H9 (cell line): ENCODE measurements at regions not wholly inside any gene's neighbourhood (a gene's known extent, or its start where the extent isn't known, plus 50 kb on each side); places are given as distances from the start of the nearest gene placed in this dataset.

Experiments used
- DNase-seq: peaks from one replicate; pipeline ENCODE4 v3.0.0-alpha.2; 2017
- H2AFZ ChIP-seq: one replicate; pipeline ENCODE4 v1.6.1; 2013; ENCODE audit warnings: mild to moderate bottlenecking, low read length, control low read depth, moderate library complexity
- H2AK5ac ChIP-seq: 2 replicates; pipeline ENCODE4 v1.6.1; 2013; ENCODE audit warnings: low read length, control low read depth, mixed read lengths; ENCODE audit not compliant: insufficient read length
- H2BK120ac ChIP-seq: one replicate; pipeline ENCODE4 v1.6.1; 2013; ENCODE audit warnings: low read depth, mild to moderate bottlenecking, low read length, control low read depth, inconsistent platforms; ENCODE audit not compliant: poor library complexity, severe bottlenecking
- H2BK12ac ChIP-seq: 2 replicates; pipeline ENCODE4 v1.6.1; 2013; ENCODE audit warnings: low read length, control low read depth, mixed read lengths, low read depth; ENCODE audit not compliant: insufficient read length
- H2BK15ac ChIP-seq: 2 replicates; pipeline ENCODE4 v1.6.1; 2013; ENCODE audit warnings: low read depth, low read length, control low read depth
- H2BK20ac ChIP-seq: one replicate; pipeline ENCODE4 v1.6.1; 2013; ENCODE audit warnings: low read depth, mild to moderate bottlenecking, low read length, control low read depth, inconsistent platforms; ENCODE audit not compliant: poor library complexity, severe bottlenecking
- H2BK5ac ChIP-seq: 2 replicates; pipeline ENCODE4 v1.6.1; 2013; ENCODE audit warnings: low read length, control low read depth, mixed read lengths; ENCODE audit not compliant: insufficient read length
- H3K14ac ChIP-seq: 2 replicates; pipeline ENCODE4 v1.6.1; 2013; ENCODE audit warnings: low read length, control low read depth; ENCODE audit not compliant: insufficient read depth
- H3K18ac ChIP-seq: 2 replicates; pipeline ENCODE4 v1.6.1; 2013; ENCODE audit warnings: low read depth, mild to moderate bottlenecking, mixed read lengths, low read length, control low read depth; ENCODE audit not compliant: insufficient read length
- H3K23ac ChIP-seq: 2 replicates; pipeline ENCODE4 v1.6.1; 2013; ENCODE audit warnings: low read length, control low read depth, mixed read lengths, low read depth; ENCODE audit not compliant: insufficient read length
- H3K23me2 ChIP-seq: 2 replicates; pipeline ENCODE4 v1.6.1; 2013; ENCODE audit warnings: low read depth, mild to moderate bottlenecking, mixed read lengths, low read length, control low read depth; ENCODE audit not compliant: insufficient read length, poor library complexity, severe bottlenecking
- H3K27ac ChIP-seq: 2 replicates; pipeline ENCODE4 v1.5.1; 2013; ENCODE audit warnings: low read length, control low read depth, mixed read lengths, low read depth; ENCODE audit not compliant: insufficient read length
- H3K27me3 ChIP-seq: 2 replicates; pipeline ENCODE4 v1.6.1; 2013; ENCODE audit warnings: low read length, control low read depth, inconsistent platforms; ENCODE audit not compliant: insufficient read depth
- H3K4ac ChIP-seq: 2 replicates; pipeline ENCODE4 v1.6.1; 2013; ENCODE audit warnings: low read depth, mild to moderate bottlenecking, control low read depth, inconsistent platforms, low read length, moderate library complexity
- H3K4me1 ChIP-seq: 2 replicates; pipeline ENCODE4 v1.6.1; 2013; ENCODE audit warnings: low read length, control low read depth, inconsistent platforms; ENCODE audit not compliant: insufficient read depth
- H3K4me2 ChIP-seq: 2 replicates; pipeline ENCODE4 v1.6.1; 2013; ENCODE audit warnings: low read length, control low read depth, mixed read lengths; ENCODE audit not compliant: insufficient read length, insufficient read depth
- H3K56ac ChIP-seq: 2 replicates; pipeline ENCODE4 v1.6.1; 2013; ENCODE audit warnings: low read depth, mild to moderate bottlenecking, mixed read lengths, low read length, control low read depth; ENCODE audit not compliant: insufficient read length
- H3K79me1 ChIP-seq: 2 replicates; pipeline ENCODE4 v1.6.1; 2013; ENCODE audit warnings: low read depth, mild to moderate bottlenecking, moderate library complexity, low read length, control low read depth, inconsistent platforms; ENCODE audit not compliant: insufficient read depth, poor library complexity, severe bottlenecking
- H3K79me2 ChIP-seq: 2 replicates; pipeline ENCODE4 v1.6.1; 2013; ENCODE audit warnings: low read length, control low read depth, inconsistent platforms; ENCODE audit not compliant: insufficient read depth
- H3K9ac ChIP-seq: 2 replicates; pipeline ENCODE4 v1.6.1; 2013; ENCODE audit warnings: low read length, control low read depth, mixed read lengths; ENCODE audit not compliant: insufficient read length; ENCODE audit errors: extremely low read depth
- H3K9me3 ChIP-seq: one replicate; pipeline ENCODE4 v1.6.1; 2013; ENCODE audit warnings: low read depth, low read length, inconsistent platforms; ENCODE audit not compliant: control insufficient read depth
- H3T11ph ChIP-seq: one replicate; pipeline ENCODE4 v1.6.1; 2013; ENCODE audit warnings: mild to moderate bottlenecking, low read length, control low read depth, inconsistent platforms
- H4K20me1 ChIP-seq: one replicate; pipeline ENCODE4 v1.6.1; 2013; ENCODE audit not compliant: control insufficient read depth, insufficient read length, insufficient read depth
- H4K5ac ChIP-seq: 2 replicates; pipeline ENCODE4 v1.6.1; 2013; ENCODE audit warnings: low read depth, mild to moderate bottlenecking, mixed read lengths, low read length, control low read depth; ENCODE audit not compliant: insufficient read length
- H4K8ac ChIP-seq: replicated peaks from 2 replicates; pipeline ENCODE4 v1.6.1; 2013; ENCODE audit warnings: low read length, control low read depth, mixed read lengths, low read depth; ENCODE audit not compliant: insufficient read length
- H4K91ac ChIP-seq: 2 replicates; pipeline ENCODE4 v1.6.1; 2013; ENCODE audit warnings: low read depth, mild to moderate bottlenecking, moderate library complexity, mixed read lengths, low read length, control low read depth; ENCODE audit not compliant: insufficient read length
- H3K27ac Mint-ChIP-seq, 3 experiments: 2 replicates in 2 of 3; 3 replicates in 1 of 3; pipeline ENCODE4 v1.8.0; 2020 to 2021; ENCODE audit warnings: mixed read lengths in 3 of 3, mild to moderate bottlenecking in 1 of 3, moderate library complexity in 1 of 3
- H3K27me3 Mint-ChIP-seq: 2 replicates; pipeline ENCODE4 v1.8.0; 2021; ENCODE audit warnings: low read depth, mild to moderate bottlenecking, moderate library complexity, mixed read lengths
- H3K36me3 Mint-ChIP-seq, 3 experiments: 2 replicates in 2 of 3; 3 replicates in 1 of 3; pipeline ENCODE4 v1.8.0; 2020 to 2021; ENCODE audit warnings: low read depth in 3 of 3, mixed read lengths in 3 of 3; ENCODE audit not compliant: insufficient read depth in 1 of 3
- H3K4me1 Mint-ChIP-seq, 2 experiments: 2 replicates each; pipeline ENCODE4 v1.8.0; 2020; ENCODE audit warnings: mixed read lengths in 2 of 2
- H3K4me3 Mint-ChIP-seq, 2 experiments: 2 replicates in 1 of 2; 3 replicates in 1 of 2; pipeline ENCODE4 v1.8.0; 2020 to 2021; ENCODE audit warnings: mild to moderate bottlenecking in 2 of 2, mixed read lengths in 2 of 2, moderate library complexity in 1 of 2
- H3K9me3 Mint-ChIP-seq, 2 experiments: 2 replicates in 1 of 2; 3 replicates in 1 of 2; pipeline ENCODE4 v1.8.0; 2020; ENCODE audit warnings: mild to moderate bottlenecking in 2 of 2, mixed read lengths in 2 of 2, moderate library complexity in 1 of 2
- WGBS: extraction: QIAGEN DNeasy Blood & Tissue Kit; methylation state at CpG from one replicate; pipeline ENCODE4 v1.1.7; 2013; ENCODE audit warnings: missing lambda C conversion rate, low lambda C conversion rate, mixed read lengths; ENCODE audit not compliant: insufficient read length; ENCODE audit errors: extremely low coverage; 5-methylcytosine and 5-hydroxymethylcytosine counted together
- TF ChIP-seq, protein P1 (sequence below): fragments of 200-600 bp; sonication (generic); conservative IDR thresholded peaks from 3 replicates; pipeline ENCODE4 v1.8.0; 2021; ENCODE audit warnings: antibody characterized with exemption, mild to moderate bottlenecking

DNA sequence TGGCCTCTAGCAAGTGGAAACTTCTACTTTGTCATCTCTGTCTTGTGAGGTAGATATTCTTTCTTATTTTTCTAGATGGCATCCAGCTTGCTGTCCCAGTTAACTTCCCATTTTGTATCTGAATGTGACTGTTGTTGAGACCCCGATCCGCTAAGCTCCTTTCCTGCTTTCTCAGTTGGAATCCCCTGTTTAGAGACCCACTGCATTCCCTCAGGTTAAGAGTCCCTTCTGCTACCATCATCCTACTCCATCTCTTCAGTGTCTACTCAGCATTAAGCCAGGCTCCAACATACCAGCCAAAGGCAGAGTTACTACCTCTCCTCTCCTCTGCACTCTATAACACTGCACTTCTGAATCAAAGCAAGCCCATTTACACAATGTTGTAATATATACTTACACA is 1300.4 kb upstream of the CHAC2 start:
- Histone ChIP-seq H3K4me1 (no peaks in the 10 kb centered on the region; the same call in 1 of the 2 replicates), H3K14ac (no peak overlapping the region), H3K9me3 (no peaks in the 10 kb centered on the region), H2BK15ac (no peak overlapping the region), H4K91ac (no peak overlapping the region), H3K4me2 (no peak overlapping the region), H2BK120ac (no peak overlapping the region), H3K56ac (no peak overlapping the region), H2AFZ (no peak overlapping the region), H3K27me3 (no peaks in the 10 kb centered on the region), H4K5ac (no peak overlapping the region), H3K23me2 (no peaks in the 10 kb centered on the region), H3K23ac (no peak overlapping the region), H2BK12ac (no peak overlapping the region), H4K8ac (no peak overlapping the region), H3K9ac (no peak overlapping the region), H2BK5ac (no peak overlapping the region), H3K18ac (no peak overlapping the region), H3T11ph (no peak overlapping the region), H3K27ac (no peak overlapping the region), H2AK5ac (no peak overlapping the region), H3K79me1 (no peaks in the 10 kb centered on the region), H3K79me2 (no peaks in the 10 kb centered on the region), H3K4ac (no peak overlapping the region), H4K20me1 (no peaks in the 10 kb centered on the region), H2BK20ac (no peak overlapping the region)
- no peak for DNase-seq
- peaks cover 0 to 4% of the 10 kb centered on the region in 2 experiments; a peak in 3 of 5 replicates for H3K9me3 Mint-ChIP-seq
- no peak overlapping the region for H3K4me3 Mint-ChIP-seq
- TF ChIP-seq, protein P1, sequence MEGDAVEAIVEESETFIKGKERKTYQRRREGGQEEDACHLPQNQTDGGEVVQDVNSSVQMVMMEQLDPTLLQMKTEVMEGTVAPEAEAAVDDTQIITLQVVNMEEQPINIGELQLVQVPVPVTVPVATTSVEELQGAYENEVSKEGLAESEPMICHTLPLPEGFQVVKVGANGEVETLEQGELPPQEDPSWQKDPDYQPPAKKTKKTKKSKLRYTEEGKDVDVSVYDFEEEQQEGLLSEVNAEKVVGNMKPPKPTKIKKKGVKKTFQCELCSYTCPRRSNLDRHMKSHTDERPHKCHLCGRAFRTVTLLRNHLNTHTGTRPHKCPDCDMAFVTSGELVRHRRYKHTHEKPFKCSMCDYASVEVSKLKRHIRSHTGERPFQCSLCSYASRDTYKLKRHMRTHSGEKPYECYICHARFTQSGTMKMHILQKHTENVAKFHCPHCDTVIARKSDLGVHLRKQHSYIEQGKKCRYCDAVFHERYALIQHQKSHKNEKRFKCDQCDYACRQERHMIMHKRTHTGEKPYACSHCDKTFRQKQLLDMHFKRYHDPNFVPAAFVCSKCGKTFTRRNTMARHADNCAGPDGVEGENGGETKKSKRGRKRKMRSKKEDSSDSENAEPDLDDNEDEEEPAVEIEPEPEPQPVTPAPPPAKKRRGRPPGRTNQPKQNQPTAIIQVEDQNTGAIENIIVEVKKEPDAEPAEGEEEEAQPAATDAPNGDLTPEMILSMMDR = no peak
- peaks cover 0 to 10% (median 2%) of the 10 kb centered on the region in 3 experiments; a peak in 1 of 7 replicates for H3K36me3 Mint-ChIP-seq
- peaks cover 35 to 54% of the 10 kb centered on the region in 2 experiments for H3K4me1 Mint-ChIP-seq
- no CpG with 5 or more reads among the region's 2 CpGs for WGBS
- no peaks in the 10 kb centered on the region for H3K27me3 Mint-ChIP-seq
- H3K27ac Mint-ChIP-seq = peak overlapping the region in 1 of 3 experiments; percentile 53; a peak in 3 of 7 replicates
